ENCODE measurements at regions not wholly inside any gene's neighbourhood (a gene's known extent, or its start where the extent isn't known, plus 50 kb on each side); places are given as distances from the start of the nearest gene placed in this dataset.

GRCh38 chr5:71825992-71826391 is 106.9 kb downstream of the CARTPT start:
- TF ChIP-seq REST (IDR thresholded peaks at IDR 0.05; ENCODE audit: low read depth) (no peak), EGR1 (IDR thresholded peaks at IDR 0.05) (no peak), EP300 (IDR thresholded peaks at IDR 0.05; ENCODE audit: borderline replicate concordance) (no peak), USF1 (IDR thresholded peaks at IDR 0.05) (no peak), CEBPB (IDR thresholded peaks at IDR 0.05) (no peak), TCF12 (IDR thresholded peaks at IDR 0.05; ENCODE audit: low read depth) (no peak), YY1 (IDR thresholded peaks at IDR 0.05; ENCODE audit: low read depth) (no peak), RAD21 (IDR thresholded peaks at IDR 0.05; ENCODE audit: low read depth) (no peak), MAX (IDR thresholded peaks at IDR 0.05) (no peak)
